NT2/D1 (cell line): ENCODE measurements at regions not wholly inside any gene's neighbourhood (a gene's known extent, or its start where the extent isn't known, plus 50 kb on each side); places are given as distances from the start of the nearest gene placed in this dataset.

Experiments
- DNase-seq: peaks from one replicate; pipeline ENCODE4 v3.0.0-alpha.2; 2011; ENCODE audit warnings: low read depth, low spot score
- H3K27me3 ChIP-seq: 2 replicates; pipeline ENCODE4 v1.6.0; 2011; ENCODE audit warnings: mild to moderate bottlenecking; ENCODE audit not compliant: insufficient read length, insufficient read depth
- H3K36me3 ChIP-seq: 2 replicates; pipeline ENCODE4 v1.6.1; 2011; ENCODE audit warnings: mild to moderate bottlenecking, low read length, mixed read lengths; ENCODE audit not compliant: insufficient read depth, insufficient read length
- H3K4me1 ChIP-seq: 2 replicates; pipeline ENCODE4 v1.5.1; 2011; ENCODE audit not compliant: insufficient read depth, insufficient read length
- H3K4me3 ChIP-seq: 2 replicates; pipeline ENCODE4 v1.5.1; 2011; ENCODE audit warnings: low read depth; ENCODE audit not compliant: insufficient read length
- H3K9ac ChIP-seq: 2 replicates; pipeline ENCODE4 v1.6.0; 2011; ENCODE audit warnings: low read depth; ENCODE audit not compliant: insufficient read length
- H3K9me3 ChIP-seq: 2 replicates; pipeline ENCODE4 v1.5.1; 2011; ENCODE audit warnings: mild to moderate bottlenecking, low read length; ENCODE audit not compliant: insufficient read depth
- SUZ12 ChIP-seq: IDR thresholded peaks from 2 replicates; pipeline ENCODE4 v1.6.1; 2011; ENCODE audit not compliant: insufficient read length, insufficient read depth; ENCODE audit errors: extremely low read depth
- YY1 ChIP-seq: IDR thresholded peaks from 2 replicates; pipeline ENCODE4 v1.6.1; 2011; ENCODE audit not compliant: insufficient read length, insufficient read depth
- ZNF274 ChIP-seq: IDR thresholded peaks from 2 replicates; pipeline ENCODE4 v1.6.1; 2011; ENCODE audit warnings: mild to moderate bottlenecking, low read depth, low read length

DNA sequence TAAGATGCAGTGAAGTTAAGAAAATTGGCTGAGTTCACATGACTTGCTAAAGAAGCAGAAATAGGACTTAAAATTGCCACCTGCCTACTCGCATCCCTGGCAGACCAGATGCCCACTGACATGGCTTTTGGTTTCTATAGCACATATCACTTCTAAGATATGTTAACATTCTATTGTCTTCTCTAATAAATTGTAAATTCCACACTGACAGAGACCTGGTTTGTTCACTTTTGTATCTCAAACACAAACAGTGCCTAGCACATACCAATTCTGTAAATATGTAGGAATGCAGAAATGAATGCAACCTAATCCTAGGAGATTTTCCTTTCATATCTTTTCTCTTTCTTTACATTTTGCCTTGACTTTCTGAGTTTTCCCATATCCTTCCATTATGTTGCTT, 1047.6 kb downstream of the AACS start:
- Histone ChIP-seq H3K9me3 (no peaks in the 10 kb centered on the region), H3K4me3 (no peak overlapping the region), H3K4me1 (no peaks in the 10 kb centered on the region), H3K36me3 (no peaks in the 10 kb centered on the region), H3K9ac (no peak overlapping the region), H3K27me3 (no peaks in the 10 kb centered on the region)
- TF ChIP-seq SUZ12 (no peak), ZNF274 (no peak), YY1 (no peak)
- no peak for DNase-seq

DNA sequence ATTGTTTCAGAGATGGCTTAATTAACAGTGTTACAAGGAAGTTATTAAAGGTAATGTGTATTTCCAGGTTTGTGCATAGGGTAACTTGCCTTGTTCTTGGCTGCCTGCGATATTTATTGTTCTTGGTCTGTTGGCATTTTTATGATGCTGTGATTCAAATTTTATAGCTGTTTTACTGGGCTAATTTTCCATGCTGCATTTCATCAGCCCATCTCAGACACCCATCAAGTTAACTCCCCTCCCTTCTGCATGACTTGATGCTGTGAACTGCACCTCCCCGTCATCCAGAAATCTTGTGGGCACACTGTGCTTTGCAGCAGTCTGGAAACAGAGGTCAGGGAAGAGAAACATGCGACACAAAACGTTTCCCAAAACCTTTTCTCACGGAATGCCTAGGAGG, 1049.2 kb downstream of the AACS start:
- H3K36me3 ChIP-seq, result no peaks in the 10 kb centered on the region
- TF ChIP-seq YY1 (no peak), SUZ12 (no peak), ZNF274 (no peak)
- H3K9me3 ChIP-seq, result no peaks in the 10 kb centered on the region
- H3K4me3 ChIP-seq, result no peak overlapping the region
- no peak overlapping the region for H3K9ac ChIP-seq
- H3K4me1 ChIP-seq, result no peaks in the 10 kb centered on the region
- no peaks in the 10 kb centered on the region for H3K27me3 ChIP-seq
- DNase-seq, result no peak

DNA sequence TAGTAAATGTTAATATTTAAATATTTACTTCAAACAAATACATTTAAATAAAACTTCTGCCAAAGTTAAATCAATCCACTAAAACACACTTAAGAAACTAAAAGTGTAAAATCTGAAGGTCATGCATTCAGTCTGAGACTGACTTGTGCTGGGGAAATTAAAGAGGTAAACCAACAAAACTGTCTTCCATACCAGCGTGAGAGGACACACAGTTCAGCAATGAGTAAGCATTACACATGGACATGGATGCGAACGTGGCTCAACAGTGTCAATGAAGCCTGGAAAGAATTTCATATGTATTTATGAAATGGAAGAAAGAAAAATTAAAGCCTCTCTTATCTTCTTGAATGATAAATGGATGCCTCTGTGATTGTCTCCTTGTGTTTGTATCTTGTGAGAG, 1052.3 kb downstream of the AACS start:
- no peaks in the 10 kb centered on the region for H3K27me3 ChIP-seq
- no peaks in the 10 kb centered on the region for H3K36me3 ChIP-seq
- H3K9me3 ChIP-seq, result no peaks in the 10 kb centered on the region
- TF ChIP-seq YY1, result no peak
- TF ChIP-seq ZNF274, result no peak
- no peak for TF ChIP-seq SUZ12
- H3K4me1 ChIP-seq, result no peaks in the 10 kb centered on the region
- no peak overlapping the region for H3K9ac ChIP-seq
- H3K4me3 ChIP-seq, result no peak overlapping the region
- DNase-seq, result no peak

DNA sequence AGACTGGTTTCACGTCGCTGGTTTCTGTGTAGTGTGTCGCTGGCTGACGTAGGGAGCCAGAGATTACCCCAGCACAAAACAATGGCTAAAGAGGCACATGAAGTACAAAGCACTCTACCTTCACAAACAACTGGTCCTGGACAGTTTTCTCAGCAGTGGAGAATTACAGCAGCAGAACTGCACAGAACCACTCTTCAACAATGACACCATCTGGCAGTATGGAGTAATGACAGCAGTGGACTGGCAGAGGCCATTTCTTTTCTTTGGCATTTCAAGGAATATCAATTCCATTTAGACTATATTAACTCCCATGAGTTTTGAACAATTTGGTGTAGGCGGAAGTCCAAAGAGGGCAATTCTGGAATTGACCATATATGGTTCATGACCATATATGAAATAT, 1074.1 kb downstream of the AACS start:
- H3K4me1 ChIP-seq, result no peaks in the 10 kb centered on the region
- H3K4me3 ChIP-seq, result no peak overlapping the region
- H3K9ac ChIP-seq, result no peak overlapping the region
- TF ChIP-seq ZNF274, result no peak
- TF ChIP-seq SUZ12, result no peak
- no peak for TF ChIP-seq YY1
- peaks cover 50% of the 10 kb centered on the region for H3K9me3 ChIP-seq
- H3K36me3 ChIP-seq, result no peaks in the 10 kb centered on the region
- no peaks in the 10 kb centered on the region for H3K27me3 ChIP-seq
- peak; percentile 5 for DNase-seq

DNA sequence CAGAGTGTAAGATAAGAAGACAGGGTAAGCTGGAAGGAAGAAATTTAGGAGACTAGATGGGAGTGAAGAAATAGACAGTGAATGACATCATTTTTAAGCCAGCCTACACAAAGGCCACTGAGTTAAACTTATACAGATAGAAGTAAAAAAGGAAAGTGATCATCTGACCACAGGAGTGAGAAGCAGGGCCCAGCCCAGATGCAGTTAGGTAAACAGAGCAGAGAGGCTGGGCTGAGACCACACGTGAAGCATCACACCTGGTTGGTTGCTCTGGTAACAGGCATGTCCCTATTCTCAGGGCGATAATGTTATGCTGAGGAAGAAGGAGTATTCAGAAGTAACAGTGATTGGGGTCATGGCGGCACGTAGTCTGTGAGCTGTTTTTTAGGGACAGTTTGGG, 1079.4 kb downstream of the AACS start:
- no peak for DNase-seq
- Histone ChIP-seq H3K4me3 (no peak overlapping the region), H3K9ac (no peak overlapping the region), H3K27me3 (no peaks in the 10 kb centered on the region), H3K36me3 (no peaks in the 10 kb centered on the region), H3K9me3 (peaks cover 8% of the 10 kb centered on the region), H3K4me1 (no peaks in the 10 kb centered on the region)
- TF ChIP-seq ZNF274 (no peak), SUZ12 (no peak), YY1 (no peak)

DNA sequence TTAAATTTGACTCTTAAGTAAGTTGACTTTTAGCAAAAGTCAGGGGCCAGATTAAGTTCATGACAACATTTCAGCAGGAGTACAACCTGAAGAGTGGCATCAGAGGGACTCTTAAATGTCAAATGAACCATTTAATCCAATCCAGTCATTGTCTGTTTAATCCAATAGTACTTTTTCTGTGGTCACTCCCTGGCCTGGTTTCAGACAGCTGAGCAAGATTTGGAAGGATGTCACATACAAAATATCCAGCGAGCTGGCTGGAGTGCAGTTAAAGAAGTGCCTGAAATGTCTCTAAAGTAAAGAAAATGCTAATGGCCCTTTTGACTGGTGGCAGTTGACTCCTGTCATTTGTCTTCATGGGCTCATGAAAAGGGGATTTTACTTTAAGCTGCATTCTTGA, 1082.1 kb downstream of the AACS start:
- no peaks in the 10 kb centered on the region for H3K4me1 ChIP-seq
- no peak overlapping the region for H3K9ac ChIP-seq
- H3K9me3 ChIP-seq, result no peaks in the 10 kb centered on the region
- H3K27me3 ChIP-seq, result no peaks in the 10 kb centered on the region
- TF ChIP-seq SUZ12, result no peak
- TF ChIP-seq YY1, result no peak
- TF ChIP-seq ZNF274, result no peak
- DNase-seq, result no peak
- no peak overlapping the region for H3K4me3 ChIP-seq
- no peaks in the 10 kb centered on the region for H3K36me3 ChIP-seq

DNA sequence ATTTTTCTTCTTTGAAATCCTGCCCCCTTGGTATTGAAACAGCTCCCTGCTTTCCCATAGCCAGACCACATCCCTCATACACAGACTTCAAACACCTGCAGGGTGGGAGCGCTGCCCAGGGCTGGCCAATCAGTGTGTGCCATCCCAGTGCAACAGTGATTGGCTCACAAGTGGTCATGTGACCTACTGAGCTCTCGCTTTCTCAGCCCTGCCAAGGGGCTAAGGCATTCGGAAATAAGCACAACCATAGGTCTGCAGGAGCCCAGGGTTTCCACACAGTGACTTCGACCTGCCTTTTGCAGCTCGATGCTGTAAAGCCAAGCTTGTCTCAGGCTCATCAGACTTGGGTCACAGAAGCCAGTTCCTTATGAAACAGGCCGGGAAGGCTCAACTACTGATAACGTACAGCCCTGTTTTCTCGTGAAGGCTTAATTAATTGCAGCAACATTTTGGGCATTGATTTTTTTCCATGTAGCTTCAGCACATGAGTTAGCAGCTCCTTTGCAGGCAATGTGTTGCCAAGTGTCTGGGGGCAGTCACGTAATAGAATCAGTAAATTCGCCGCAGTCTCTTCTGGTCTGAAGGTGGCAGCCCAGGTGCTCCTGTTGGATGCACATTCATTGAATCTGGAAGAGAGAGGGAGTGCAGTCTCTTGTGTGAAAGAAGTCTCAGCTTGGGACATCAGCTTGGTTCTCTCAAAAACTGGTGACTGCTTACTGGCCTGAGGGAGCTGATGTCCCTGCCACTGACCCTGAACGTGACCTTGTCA, 1091.8 kb downstream of the AACS start:
- TF ChIP-seq SUZ12, result no peak
- no peak for TF ChIP-seq YY1
- TF ChIP-seq ZNF274, result no peak
- DNase-seq, result no peak
- no peaks in the 10 kb centered on the region for H3K36me3 ChIP-seq
- no peak overlapping the region for H3K9ac ChIP-seq
- H3K9me3 ChIP-seq, result no peaks in the 10 kb centered on the region
- H3K27me3 ChIP-seq, result no peaks in the 10 kb centered on the region
- no peak overlapping the region for H3K4me3 ChIP-seq
- no peaks in the 10 kb centered on the region for H3K4me1 ChIP-seq

DNA sequence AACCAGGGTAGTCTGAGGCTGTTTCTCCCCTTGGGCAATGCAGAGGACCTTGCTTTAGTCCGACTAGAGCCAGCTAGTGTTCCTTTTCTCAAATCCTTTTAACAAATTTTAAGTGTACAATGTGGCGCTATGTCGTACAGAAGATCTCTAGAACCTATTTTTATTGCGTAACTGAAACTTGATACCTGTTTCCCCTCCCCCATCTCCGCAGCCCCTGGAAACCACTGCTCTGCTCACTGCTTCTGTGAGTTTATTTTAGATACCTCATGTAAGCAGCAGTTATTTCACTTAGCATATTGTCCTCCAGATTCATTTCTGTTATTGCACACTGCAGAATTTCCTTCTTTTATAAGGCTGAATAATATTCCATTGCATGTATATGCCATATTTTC, 1092.3 kb downstream of the AACS start:
- H3K36me3 ChIP-seq, result no peaks in the 10 kb centered on the region
- H3K27me3 ChIP-seq, result no peaks in the 10 kb centered on the region
- H3K4me1 ChIP-seq, result no peaks in the 10 kb centered on the region
- DNase-seq, result no peak
- TF ChIP-seq YY1, result no peak
- TF ChIP-seq ZNF274, result no peak
- TF ChIP-seq SUZ12, result no peak
- no peak overlapping the region for H3K4me3 ChIP-seq
- H3K9me3 ChIP-seq, result no peaks in the 10 kb centered on the region
- no peak overlapping the region for H3K9ac ChIP-seq
